ENCODE measurements at regions not wholly inside any gene's neighbourhood (a gene's known extent, or its start where the extent isn't known, plus 50 kb on each side); places are given as distances from the start of the nearest gene placed in this dataset.

DNA sequence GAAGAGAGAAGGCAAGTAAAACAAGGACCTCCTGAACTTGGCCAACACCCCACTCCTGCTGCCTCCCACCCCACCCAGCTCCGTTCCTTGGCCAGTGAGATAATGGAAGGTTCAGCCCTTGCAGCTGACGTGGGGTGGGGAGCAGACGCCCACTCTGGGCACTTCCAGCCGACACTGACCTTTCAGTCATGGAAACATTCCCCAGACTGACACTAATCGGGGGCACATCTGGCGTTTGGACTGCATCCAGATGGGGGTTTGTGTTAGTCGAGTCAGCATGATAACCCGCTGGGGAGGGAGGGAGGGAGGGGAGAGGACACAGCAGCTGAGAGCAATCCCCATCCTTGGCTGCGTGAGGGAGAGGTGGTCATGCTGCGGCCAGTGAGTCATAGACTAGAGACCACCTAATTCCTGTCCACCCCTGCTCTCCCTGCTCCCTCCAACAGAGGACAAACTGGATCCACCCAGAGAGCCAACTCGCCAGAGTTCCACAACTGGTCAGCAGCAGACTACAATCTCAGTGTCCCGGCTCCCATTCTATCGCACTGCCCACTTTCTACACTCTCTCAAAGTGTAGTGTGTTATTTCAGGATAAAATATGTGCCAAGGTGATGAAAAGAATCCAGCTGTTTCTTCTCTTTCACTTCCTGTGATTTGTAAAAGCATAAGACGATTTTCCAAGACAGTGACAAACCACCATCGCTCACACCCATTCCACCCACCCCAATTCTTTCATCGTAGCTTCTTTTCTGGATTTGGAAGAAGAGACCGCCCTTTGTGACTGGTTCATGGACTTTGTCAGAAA, 115.4 kb upstream of the PKDCC start:
- TF ChIP-seq, protein P1, sequence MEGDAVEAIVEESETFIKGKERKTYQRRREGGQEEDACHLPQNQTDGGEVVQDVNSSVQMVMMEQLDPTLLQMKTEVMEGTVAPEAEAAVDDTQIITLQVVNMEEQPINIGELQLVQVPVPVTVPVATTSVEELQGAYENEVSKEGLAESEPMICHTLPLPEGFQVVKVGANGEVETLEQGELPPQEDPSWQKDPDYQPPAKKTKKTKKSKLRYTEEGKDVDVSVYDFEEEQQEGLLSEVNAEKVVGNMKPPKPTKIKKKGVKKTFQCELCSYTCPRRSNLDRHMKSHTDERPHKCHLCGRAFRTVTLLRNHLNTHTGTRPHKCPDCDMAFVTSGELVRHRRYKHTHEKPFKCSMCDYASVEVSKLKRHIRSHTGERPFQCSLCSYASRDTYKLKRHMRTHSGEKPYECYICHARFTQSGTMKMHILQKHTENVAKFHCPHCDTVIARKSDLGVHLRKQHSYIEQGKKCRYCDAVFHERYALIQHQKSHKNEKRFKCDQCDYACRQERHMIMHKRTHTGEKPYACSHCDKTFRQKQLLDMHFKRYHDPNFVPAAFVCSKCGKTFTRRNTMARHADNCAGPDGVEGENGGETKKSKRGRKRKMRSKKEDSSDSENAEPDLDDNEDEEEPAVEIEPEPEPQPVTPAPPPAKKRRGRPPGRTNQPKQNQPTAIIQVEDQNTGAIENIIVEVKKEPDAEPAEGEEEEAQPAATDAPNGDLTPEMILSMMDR (IDR thresholded peaks at IDR 0.05): no peak
- no peak for TF ChIP-seq POLR2A (IDR thresholded peaks at IDR 0.05)

All from thyroid gland (tissue), 4 donors.